GM23338 (cell line): ENCODE measurements at regions not wholly inside any gene's neighbourhood (a gene's known extent, or its start where the extent isn't known, plus 50 kb on each side); places are given as distances from the start of the nearest gene placed in this dataset.

Source experiments
- ATAC-seq: fragments of 200-7000 bp; cut with Tn5 transposase; 3 replicates; pipeline ENCODE4 v1.9.1; 2020
- DNase-seq: peaks from one replicate; pipeline ENCODE4 v3.0.0-alpha.2; 2015; ENCODE audit warnings: low spot score
- H2AFZ ChIP-seq: fragments of 200-600 bp; sonication (generic); 2 replicates; pipeline ENCODE4 v1.8.0; 2016; ENCODE audit warnings: antibody characterized with exemption, mild to moderate bottlenecking, moderate library complexity
- H3F3A ChIP-seq: fragments of 200-600 bp; sonication (generic); replicated peaks from 2 replicates; pipeline ENCODE4 v1.8.0; 2017; ENCODE audit warnings: antibody characterized with exemption, mixed run types, low read depth
- H3K27ac ChIP-seq: fragments of 200-600 bp; sonication (generic); 2 replicates; pipeline ENCODE4 v1.6.1; 2016; ENCODE audit warnings: low read depth
- H3K27me3 ChIP-seq: fragments of 200-600 bp; sonication (generic); 2 replicates; pipeline ENCODE4 v1.8.0; 2016; ENCODE audit warnings: mild to moderate bottlenecking, mixed run types, moderate library complexity; ENCODE audit not compliant: insufficient read depth
- H3K36me3 ChIP-seq: fragments of 200-600 bp; sonication (generic); 2 replicates; pipeline ENCODE4 v1.8.0; 2016; ENCODE audit warnings: mild to moderate bottlenecking; ENCODE audit not compliant: insufficient read depth
- H3K4me1 ChIP-seq: fragments of 200-600 bp; sonication (generic); 2 replicates; pipeline ENCODE4 v1.8.0; 2016; ENCODE audit warnings: mild to moderate bottlenecking, moderate library complexity; ENCODE audit not compliant: insufficient read depth
- H3K4me2 ChIP-seq: fragments of 200-600 bp; sonication (generic); 2 replicates; pipeline ENCODE4 v1.7.1; 2017; ENCODE audit warnings: mixed run types
- H3K4me3 ChIP-seq: fragments of 200-600 bp; sonication (generic); 2 replicates; pipeline ENCODE4 v1.6.1; 2016; ENCODE audit warnings: mixed run types
- H3K79me2 ChIP-seq: fragments of 200-600 bp; sonication (generic); replicated peaks from 2 replicates; pipeline ENCODE4 v1.8.0; 2017; ENCODE audit warnings: mild to moderate bottlenecking; ENCODE audit not compliant: insufficient read depth
- H3K9me2 ChIP-seq: fragments of 200-600 bp; sonication (generic); 2 replicates; pipeline ENCODE4 v1.8.0; 2017; ENCODE audit not compliant: insufficient read depth
- H4K20me1 ChIP-seq: fragments of 200-600 bp; sonication (generic); replicated peaks from 2 replicates; pipeline ENCODE4 v1.8.0; 2017; ENCODE audit warnings: mild to moderate bottlenecking; ENCODE audit not compliant: insufficient read depth
- H3K27ac Mint-ChIP-seq: 2 replicates; pipeline ENCODE4 v1.8.0; 2020; ENCODE audit warnings: inconsistent platforms, mild to moderate bottlenecking, moderate library complexity, mixed read lengths
- H3K27me3 Mint-ChIP-seq: 3 replicates; pipeline ENCODE4 v1.8.0; 2022; ENCODE audit warnings: low read depth, mild to moderate bottlenecking, moderate library complexity, mixed read lengths, inconsistent platforms; ENCODE audit not compliant: insufficient read depth, poor library complexity
- H3K36me3 Mint-ChIP-seq: 3 replicates; pipeline ENCODE4 v1.8.0; 2021; ENCODE audit warnings: low read depth, mild to moderate bottlenecking, inconsistent platforms, moderate library complexity, mixed read lengths
- H3K4me1 Mint-ChIP-seq: 3 replicates; pipeline ENCODE4 v1.8.0; 2020; ENCODE audit warnings: mild to moderate bottlenecking, inconsistent platforms, mixed read lengths
- H3K4me3 Mint-ChIP-seq: 3 replicates; pipeline ENCODE4 v1.8.0; 2021; ENCODE audit warnings: moderate library complexity, mild to moderate bottlenecking, inconsistent platforms, mixed read lengths
- H3K9me3 Mint-ChIP-seq: 3 replicates; pipeline ENCODE4 v1.8.0; 2020; ENCODE audit warnings: moderate library complexity, mild to moderate bottlenecking, inconsistent platforms, mixed read lengths
- CREB1 ChIP-seq: fragments of 250-450 bp; sonication (Bioruptor Pico); IDR thresholded peaks from 2 replicates; pipeline ENCODE4 v1.5.0; 2020; ENCODE audit warnings: low read depth, mild to moderate bottlenecking, moderate library complexity
- EZH2phosphoT487 ChIP-seq: fragments of 200-600 bp; sonication (generic); IDR thresholded peaks from one replicate; pipeline ENCODE4 v1.8.1; 2018; ENCODE audit warnings: antibody characterized with exemption; ENCODE audit not compliant: unreplicated experiment
- JUNB ChIP-seq: IDR thresholded peaks from one replicate; pipeline ENCODE4 v1.6.1; 2016; ENCODE audit warnings: antibody characterized with exemption; ENCODE audit not compliant: unreplicated experiment
- NANOG ChIP-seq: IDR thresholded peaks from 2 replicates; pipeline ENCODE4 v1.6.1; 2016; ENCODE audit warnings: antibody characterized with exemption, borderline replicate concordance
- ZNF331 ChIP-seq: fragments of 250-450 bp; sonication (Bioruptor Pico); IDR thresholded peaks from 2 replicates; pipeline ENCODE4 v1.5.0; 2020; ENCODE audit warnings: low read depth, mild to moderate bottlenecking, moderate library complexity
- TF ChIP-seq, protein P1 (sequence below): fragments of 250-450 bp; sonication (Bioruptor Pico); IDR thresholded peaks from 2 replicates; pipeline ENCODE4 v1.5.0; 2020; ENCODE audit warnings: mild to moderate bottlenecking, moderate library complexity
- TF ChIP-seq, protein P2 (sequence below), 2 experiments: fragments of 200-600 bp in 1 of 2; sonication (generic) in 1 of 2; conservative IDR thresholded peaks; 2 replicates each; pipeline versions ENCODE4 v1.5.1 to v1.6.1; 2016 to 2017; ENCODE audit warnings: antibody characterized with exemption in 2 of 2, low read depth in 2 of 2, mild to moderate bottlenecking in 2 of 2, moderate library complexity in 1 of 2

- TF ChIP-seq, protein P1, sequence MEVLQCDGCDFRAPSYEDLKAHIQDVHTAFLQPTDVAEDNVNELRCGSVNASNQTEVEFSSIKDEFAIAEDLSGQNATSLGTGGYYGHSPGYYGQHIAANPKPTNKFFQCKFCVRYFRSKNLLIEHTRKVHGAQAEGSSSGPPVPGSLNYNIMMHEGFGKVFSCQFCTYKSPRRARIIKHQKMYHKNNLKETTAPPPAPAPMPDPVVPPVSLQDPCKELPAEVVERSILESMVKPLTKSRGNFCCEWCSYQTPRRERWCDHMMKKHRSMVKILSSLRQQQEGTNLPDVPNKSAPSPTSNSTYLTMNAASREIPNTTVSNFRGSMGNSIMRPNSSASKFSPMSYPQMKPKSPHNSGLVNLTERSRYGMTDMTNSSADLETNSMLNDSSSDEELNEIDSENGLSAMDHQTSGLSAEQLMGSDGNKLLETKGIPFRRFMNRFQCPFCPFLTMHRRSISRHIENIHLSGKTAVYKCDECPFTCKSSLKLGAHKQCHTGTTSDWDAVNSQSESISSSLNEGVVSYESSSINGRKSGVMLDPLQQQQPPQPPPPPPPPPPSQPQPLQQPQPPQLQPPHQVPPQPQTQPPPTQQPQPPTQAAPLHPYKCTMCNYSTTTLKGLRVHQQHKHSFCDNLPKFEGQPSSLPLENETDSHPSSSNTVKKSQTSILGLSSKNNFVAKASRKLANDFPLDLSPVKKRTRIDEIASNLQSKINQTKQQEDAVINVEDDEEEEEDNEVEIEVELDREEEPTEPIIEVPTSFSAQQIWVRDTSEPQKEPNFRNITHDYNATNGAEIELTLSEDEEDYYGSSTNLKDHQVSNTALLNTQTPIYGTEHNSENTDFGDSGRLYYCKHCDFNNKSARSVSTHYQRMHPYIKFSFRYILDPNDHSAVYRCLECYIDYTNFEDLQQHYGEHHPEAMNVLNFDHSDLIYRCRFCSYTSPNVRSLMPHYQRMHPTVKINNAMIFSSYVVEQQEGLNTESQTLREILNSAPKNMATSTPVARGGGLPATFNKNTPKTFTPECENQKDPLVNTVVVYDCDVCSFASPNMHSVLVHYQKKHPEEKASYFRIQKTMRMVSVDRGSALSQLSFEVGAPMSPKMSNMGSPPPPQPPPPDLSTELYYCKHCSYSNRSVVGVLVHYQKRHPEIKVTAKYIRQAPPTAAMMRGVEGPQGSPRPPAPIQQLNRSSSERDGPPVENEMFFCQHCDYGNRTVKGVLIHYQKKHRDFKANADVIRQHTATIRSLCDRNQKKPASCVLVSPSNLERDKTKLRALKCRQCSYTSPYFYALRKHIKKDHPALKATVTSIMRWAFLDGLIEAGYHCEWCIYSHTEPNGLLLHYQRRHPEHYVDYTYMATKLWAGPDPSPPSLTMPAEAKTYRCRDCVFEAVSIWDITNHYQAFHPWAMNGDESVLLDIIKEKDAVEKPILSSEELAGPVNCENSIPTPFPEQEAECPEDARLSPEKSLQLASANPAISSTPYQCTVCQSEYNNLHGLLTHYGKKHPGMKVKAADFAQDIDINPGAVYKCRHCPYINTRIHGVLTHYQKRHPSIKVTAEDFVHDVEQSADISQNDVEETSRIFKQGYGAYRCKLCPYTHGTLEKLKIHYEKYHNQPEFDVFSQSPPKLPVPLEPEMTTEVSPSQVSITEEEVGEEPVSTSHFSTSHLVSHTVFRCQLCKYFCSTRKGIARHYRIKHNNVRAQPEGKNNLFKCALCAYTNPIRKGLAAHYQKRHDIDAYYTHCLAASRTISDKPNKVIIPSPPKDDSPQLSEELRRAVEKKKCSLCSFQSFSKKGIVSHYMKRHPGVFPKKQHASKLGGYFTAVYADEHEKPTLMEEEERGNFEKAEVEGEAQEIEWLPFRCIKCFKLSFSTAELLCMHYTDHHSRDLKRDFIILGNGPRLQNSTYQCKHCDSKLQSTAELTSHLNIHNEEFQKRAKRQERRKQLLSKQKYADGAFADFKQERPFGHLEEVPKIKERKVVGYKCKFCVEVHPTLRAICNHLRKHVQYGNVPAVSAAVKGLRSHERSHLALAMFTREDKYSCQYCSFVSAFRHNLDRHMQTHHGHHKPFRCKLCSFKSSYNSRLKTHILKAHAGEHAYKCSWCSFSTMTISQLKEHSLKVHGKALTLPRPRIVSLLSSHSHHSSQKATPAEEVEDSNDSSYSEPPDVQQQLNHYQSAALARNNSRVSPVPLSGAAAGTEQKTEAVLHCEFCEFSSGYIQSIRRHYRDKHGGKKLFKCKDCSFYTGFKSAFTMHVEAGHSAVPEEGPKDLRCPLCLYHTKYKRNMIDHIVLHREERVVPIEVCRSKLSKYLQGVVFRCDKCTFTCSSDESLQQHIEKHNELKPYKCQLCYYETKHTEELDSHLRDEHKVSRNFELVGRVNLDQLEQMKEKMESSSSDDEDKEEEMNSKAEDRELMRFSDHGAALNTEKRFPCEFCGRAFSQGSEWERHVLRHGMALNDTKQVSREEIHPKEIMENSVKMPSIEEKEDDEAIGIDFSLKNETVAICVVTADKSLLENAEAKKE (CRISPR knock-in tag), result no peak
- TF ChIP-seq NANOG (no peak), ZNF331 (CRISPR knock-in tag) (no peak), JUNB (no peak), EZH2phosphoT487 (no peak)
- TF ChIP-seq, protein P2, sequence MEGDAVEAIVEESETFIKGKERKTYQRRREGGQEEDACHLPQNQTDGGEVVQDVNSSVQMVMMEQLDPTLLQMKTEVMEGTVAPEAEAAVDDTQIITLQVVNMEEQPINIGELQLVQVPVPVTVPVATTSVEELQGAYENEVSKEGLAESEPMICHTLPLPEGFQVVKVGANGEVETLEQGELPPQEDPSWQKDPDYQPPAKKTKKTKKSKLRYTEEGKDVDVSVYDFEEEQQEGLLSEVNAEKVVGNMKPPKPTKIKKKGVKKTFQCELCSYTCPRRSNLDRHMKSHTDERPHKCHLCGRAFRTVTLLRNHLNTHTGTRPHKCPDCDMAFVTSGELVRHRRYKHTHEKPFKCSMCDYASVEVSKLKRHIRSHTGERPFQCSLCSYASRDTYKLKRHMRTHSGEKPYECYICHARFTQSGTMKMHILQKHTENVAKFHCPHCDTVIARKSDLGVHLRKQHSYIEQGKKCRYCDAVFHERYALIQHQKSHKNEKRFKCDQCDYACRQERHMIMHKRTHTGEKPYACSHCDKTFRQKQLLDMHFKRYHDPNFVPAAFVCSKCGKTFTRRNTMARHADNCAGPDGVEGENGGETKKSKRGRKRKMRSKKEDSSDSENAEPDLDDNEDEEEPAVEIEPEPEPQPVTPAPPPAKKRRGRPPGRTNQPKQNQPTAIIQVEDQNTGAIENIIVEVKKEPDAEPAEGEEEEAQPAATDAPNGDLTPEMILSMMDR (conservative IDR thresholded peaks at IDR 0.05; ENCODE audit: low read depth in 2 of 2), result no peak
These were observed 249.2 kb downstream of the AEBP2 start (continued) for GRCh38 chr12:19688532-19688931.

GRCh38 chr12:19689226-19689625 lies 249.9 kb downstream of the AEBP2 start:
- Mint-ChIP-seq H3K4me1 (no peaks in the 10 kb centered on the region), H3K4me3 (no peak overlapping the region), H3K27ac (no peak overlapping the region), H3K36me3 (no peaks in the 10 kb centered on the region), H3K27me3 (peaks cover 5% of the 10 kb centered on the region), H3K9me3 (no peaks in the 10 kb centered on the region)
- H3K79me2 ChIP-seq, result no peaks in the 10 kb centered on the region
- H3K27me3 ChIP-seq, result no peaks in the 10 kb centered on the region
- H4K20me1 ChIP-seq, result no peaks in the 10 kb centered on the region
- no peak overlapping the region for H3K4me3 ChIP-seq
- H3K4me1 ChIP-seq, result no peaks in the 10 kb centered on the region
- ATAC-seq (no peak), DNase-seq (no peak)
- TF ChIP-seq NANOG (no peak), CREB1 (CRISPR knock-in tag) (no peak)
- TF ChIP-seq, protein P1 (CRISPR knock-in tag), result no peak
- H3K36me3 ChIP-seq, result no peaks in the 10 kb centered on the region
- no peak overlapping the region for H3K27ac ChIP-seq
- no peak overlapping the region for H3K4me2 ChIP-seq
- no peak overlapping the region for H2AFZ ChIP-seq
- H3K9me2 ChIP-seq, result no peaks in the 10 kb centered on the region
- H3F3A ChIP-seq, result no peaks in the 10 kb centered on the region
